ENCODE measurements at regions not wholly inside any gene's neighbourhood (a gene's known extent, or its start where the extent isn't known, plus 50 kb on each side); places are given as distances from the start of the nearest gene placed in this dataset.

DNA sequence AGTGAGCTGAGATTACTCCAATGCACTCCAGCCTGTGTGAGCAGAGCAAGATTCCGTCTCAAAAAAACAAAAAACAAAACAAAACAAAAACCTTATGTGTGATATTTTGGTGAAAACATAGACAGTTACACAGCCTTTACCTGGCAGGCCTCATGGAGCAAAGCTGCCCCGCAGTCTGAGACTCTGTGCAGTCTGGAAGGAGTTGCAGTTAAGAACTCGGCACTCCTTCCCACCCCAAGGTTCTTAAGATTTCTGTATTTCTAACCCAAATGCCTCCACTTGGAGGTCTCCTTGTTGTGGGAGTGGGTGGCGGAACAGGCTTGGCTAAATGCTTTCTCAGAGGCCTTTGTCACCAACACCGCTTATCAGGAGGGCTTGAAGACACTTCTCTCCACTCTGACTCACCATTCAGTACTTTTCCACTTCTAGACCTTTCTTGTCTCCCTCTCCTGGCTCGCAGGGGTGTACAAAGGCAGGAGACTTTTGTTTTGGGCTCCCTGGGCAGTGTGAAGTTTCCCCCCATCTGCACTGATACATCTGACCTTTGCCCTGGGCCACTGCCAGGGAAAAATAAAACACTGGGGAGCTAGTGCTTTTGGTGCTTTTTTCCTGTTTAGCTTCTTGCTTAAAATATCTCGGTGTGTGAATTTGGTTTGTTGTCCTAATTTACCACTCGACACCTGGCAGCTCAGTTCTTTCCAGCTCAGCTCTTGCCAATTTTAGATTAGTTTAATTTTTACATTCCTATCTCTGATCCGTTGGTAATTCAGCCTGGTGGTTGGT is 51.3 kb upstream of the MAGI2 start (continued):
- TF ChIP-seq, protein P1, sequence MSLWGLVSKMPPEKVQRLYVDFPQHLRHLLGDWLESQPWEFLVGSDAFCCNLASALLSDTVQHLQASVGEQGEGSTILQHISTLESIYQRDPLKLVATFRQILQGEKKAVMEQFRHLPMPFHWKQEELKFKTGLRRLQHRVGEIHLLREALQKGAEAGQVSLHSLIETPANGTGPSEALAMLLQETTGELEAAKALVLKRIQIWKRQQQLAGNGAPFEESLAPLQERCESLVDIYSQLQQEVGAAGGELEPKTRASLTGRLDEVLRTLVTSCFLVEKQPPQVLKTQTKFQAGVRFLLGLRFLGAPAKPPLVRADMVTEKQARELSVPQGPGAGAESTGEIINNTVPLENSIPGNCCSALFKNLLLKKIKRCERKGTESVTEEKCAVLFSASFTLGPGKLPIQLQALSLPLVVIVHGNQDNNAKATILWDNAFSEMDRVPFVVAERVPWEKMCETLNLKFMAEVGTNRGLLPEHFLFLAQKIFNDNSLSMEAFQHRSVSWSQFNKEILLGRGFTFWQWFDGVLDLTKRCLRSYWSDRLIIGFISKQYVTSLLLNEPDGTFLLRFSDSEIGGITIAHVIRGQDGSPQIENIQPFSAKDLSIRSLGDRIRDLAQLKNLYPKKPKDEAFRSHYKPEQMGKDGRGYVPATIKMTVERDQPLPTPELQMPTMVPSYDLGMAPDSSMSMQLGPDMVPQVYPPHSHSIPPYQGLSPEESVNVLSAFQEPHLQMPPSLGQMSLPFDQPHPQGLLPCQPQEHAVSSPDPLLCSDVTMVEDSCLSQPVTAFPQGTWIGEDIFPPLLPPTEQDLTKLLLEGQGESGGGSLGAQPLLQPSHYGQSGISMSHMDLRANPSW (CRISPR knock-in tag; conservative IDR thresholded peaks at IDR 0.05; ENCODE audit: low read depth): no peak
- TF ChIP-seq NR3C1 (CRISPR knock-in tag; conservative IDR thresholded peaks at IDR 0.05; ENCODE audit: low read depth) (no peak), ZNF532 (CRISPR knock-in tag; IDR thresholded peaks at IDR 0.05; ENCODE audit: borderline replicate concordance) (no peak), JAZF1 (CRISPR knock-in tag; IDR thresholded peaks at IDR 0.05) (no peak), NFE2L1 (CRISPR knock-in tag; IDR thresholded peaks at IDR 0.05) (no peak), NFATC4 (CRISPR knock-in tag; IDR thresholded peaks at IDR 0.05) (no peak)
- TF ChIP-seq, protein P2, sequence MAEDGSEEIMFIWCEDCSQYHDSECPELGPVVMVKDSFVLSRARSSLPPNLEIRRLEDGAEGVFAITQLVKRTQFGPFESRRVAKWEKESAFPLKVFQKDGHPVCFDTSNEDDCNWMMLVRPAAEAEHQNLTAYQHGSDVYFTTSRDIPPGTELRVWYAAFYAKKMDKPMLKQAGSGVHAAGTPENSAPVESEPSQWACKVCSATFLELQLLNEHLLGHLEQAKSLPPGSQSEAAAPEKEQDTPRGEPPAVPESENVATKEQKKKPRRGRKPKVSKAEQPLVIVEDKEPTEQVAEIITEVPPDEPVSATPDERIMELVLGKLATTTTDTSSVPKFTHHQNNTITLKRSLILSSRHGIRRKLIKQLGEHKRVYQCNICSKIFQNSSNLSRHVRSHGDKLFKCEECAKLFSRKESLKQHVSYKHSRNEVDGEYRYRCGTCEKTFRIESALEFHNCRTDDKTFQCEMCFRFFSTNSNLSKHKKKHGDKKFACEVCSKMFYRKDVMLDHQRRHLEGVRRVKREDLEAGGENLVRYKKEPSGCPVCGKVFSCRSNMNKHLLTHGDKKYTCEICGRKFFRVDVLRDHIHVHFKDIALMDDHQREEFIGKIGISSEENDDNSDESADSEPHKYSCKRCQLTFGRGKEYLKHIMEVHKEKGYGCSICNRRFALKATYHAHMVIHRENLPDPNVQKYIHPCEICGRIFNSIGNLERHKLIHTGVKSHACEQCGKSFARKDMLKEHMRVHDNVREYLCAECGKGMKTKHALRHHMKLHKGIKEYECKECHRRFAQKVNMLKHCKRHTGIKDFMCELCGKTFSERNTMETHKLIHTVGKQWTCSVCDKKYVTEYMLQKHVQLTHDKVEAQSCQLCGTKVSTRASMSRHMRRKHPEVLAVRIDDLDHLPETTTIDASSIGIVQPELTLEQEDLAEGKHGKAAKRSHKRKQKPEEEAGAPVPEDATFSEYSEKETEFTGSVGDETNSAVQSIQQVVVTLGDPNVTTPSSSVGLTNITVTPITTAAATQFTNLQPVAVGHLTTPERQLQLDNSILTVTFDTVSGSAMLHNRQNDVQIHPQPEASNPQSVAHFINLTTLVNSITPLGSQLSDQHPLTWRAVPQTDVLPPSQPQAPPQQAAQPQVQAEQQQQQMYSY (CRISPR knock-in tag; IDR thresholded peaks at IDR 0.05): no peak
